Retinal pigment epithelial cell (primary cell): ENCODE measurements at regions not wholly inside any gene's neighbourhood (a gene's known extent, or its start where the extent isn't known, plus 50 kb on each side); places are given as distances from the start of the nearest gene placed in this dataset.
A peak's percentile ranks its signal among the peaks of the same experiment; 100 is the strongest.
"Not testable (repeated sequence)": the region's sequence is repeated elsewhere in the genome, so short reads cannot be mapped to it uniquely, and the experiment has no call there.

Experiments used
- DNase-seq: peaks from one replicate; pipeline ENCODE4 v3.0.0-alpha.2; 2010; ENCODE audit warnings: low read depth
- H3K4me3 ChIP-seq: 2 replicates; pipeline ENCODE4 v1.5.1; 2011; ENCODE audit warnings: mild to moderate bottlenecking, low read length, control low read depth, moderate library complexity
- CTCF ChIP-seq: conservative IDR thresholded peaks from 2 replicates; pipeline ENCODE4 v1.5.1; 2011; ENCODE audit warnings: low read depth, low read length, control low read depth, inconsistent platforms

GRCh38 chr5:134471858-134472449 lies 53.5 kb upstream of the JADE2 start:
- DNase-seq, H3K4me3 ChIP-seq: not testable (repeated sequence)

GRCh38 chr5:134468921-134469400 lies 56.5 kb upstream of the JADE2 start:
- no peak for TF ChIP-seq CTCF
- H3K4me3 ChIP-seq: no peak overlapping the region
- no peak for DNase-seq

GRCh38 chr5:134467231-134467630 lies 55.5 kb upstream of the CDKN2AIPNL start:
- no peak overlapping the region for H3K4me3 ChIP-seq
- TF ChIP-seq CTCF: no peak
- no peak for DNase-seq

GRCh38 chr5:134466241-134467069 lies 54.8 kb upstream of the CDKN2AIPNL start:
- no peak for TF ChIP-seq CTCF
- peak overlapping the region; percentile 47 for H3K4me3 ChIP-seq
- no peak for DNase-seq

GRCh38 chr5:134465816-134466240 lies 54.1 kb upstream of the CDKN2AIPNL start:
- no peak for TF ChIP-seq CTCF
- DNase-seq: peak; percentile 57
- H3K4me3 ChIP-seq: peak overlapping the region; percentile 47

GRCh38 chr5:134464988-134465815 lies 53.5 kb upstream of the CDKN2AIPNL start:
- no peak overlapping the region for H3K4me3 ChIP-seq
- no peak for TF ChIP-seq CTCF
- no peak for DNase-seq
